ENCODE measurements at regions not wholly inside any gene's neighbourhood (a gene's known extent, or its start where the extent isn't known, plus 50 kb on each side); places are given as distances from the start of the nearest gene placed in this dataset.
"Not testable (repeated sequence)": the region's sequence is repeated elsewhere in the genome, so short reads cannot be mapped to it uniquely, and the experiment has no call there.

DNA sequence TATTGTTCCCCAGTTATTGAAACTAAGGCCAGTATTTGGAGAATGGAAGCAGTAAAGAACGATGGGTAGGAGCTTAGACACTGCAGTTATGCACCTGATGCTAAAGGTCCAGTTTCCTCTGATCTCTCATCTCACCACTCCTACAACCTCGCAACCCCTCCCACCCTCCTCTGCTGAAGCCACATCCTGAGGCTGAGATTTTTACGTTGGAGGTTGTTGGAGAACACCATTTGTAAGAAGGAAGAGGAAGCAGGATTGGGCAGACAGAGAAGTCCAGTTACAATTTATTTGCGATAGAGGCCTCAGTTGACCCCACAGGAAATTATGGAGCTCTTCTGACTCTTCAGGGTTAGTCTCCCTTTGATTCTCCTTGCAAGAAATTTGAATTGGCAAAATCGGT, 54.3 kb upstream of the NDUFV2 start:
- no peak for DNase-seq
- ChIA-PET POLR2A (no interaction called here), CTCF (no interaction called here)
- Histone ChIP-seq H3K36me3 (ENCODE audit: control insufficient read depth in 4 of 4, insufficient read depth in 4 of 4, low read length in 3 of 4) (no peaks in the 10 kb centered on the region), H3K9me3 (ENCODE audit: control extremely low read depth in 1 of 5, control insufficient read depth in 4 of 5, insufficient read depth in 2 of 5, low read depth in 1 of 5, low read length in 4 of 5) (peaks cover 0 to 22% (median 5%) of the 10 kb centered on the region in 5 experiments), H3K4me1 (ENCODE audit: control extremely low read depth in 1 of 4, control insufficient read depth in 4 of 4, insufficient read depth in 4 of 4, low read length in 3 of 4) (no peaks in the 10 kb centered on the region), H3K27me3 (replicated peaks in 2 of 5; ENCODE audit: control insufficient read depth in 4 of 5, insufficient read depth in 5 of 5, low read length in 4 of 5) (no peaks in the 10 kb centered on the region), H3K27ac (ENCODE audit: insufficient read depth in 1 of 2, low read depth in 1 of 2, low read length in 2 of 2, poor library complexity in 1 of 2, severe bottlenecking in 2 of 2) (no peak overlapping the region), H3K4me3 (ENCODE audit: control insufficient read depth in 1 of 7, extremely low read depth in 1 of 7, insufficient read depth in 4 of 7, low read depth in 2 of 7, low read length in 6 of 7) (no peak overlapping the region)
- 85% methylated on average over 2 of the region's 5 CpGs for WGBS (ENCODE audit: insufficient coverage)

DNA sequence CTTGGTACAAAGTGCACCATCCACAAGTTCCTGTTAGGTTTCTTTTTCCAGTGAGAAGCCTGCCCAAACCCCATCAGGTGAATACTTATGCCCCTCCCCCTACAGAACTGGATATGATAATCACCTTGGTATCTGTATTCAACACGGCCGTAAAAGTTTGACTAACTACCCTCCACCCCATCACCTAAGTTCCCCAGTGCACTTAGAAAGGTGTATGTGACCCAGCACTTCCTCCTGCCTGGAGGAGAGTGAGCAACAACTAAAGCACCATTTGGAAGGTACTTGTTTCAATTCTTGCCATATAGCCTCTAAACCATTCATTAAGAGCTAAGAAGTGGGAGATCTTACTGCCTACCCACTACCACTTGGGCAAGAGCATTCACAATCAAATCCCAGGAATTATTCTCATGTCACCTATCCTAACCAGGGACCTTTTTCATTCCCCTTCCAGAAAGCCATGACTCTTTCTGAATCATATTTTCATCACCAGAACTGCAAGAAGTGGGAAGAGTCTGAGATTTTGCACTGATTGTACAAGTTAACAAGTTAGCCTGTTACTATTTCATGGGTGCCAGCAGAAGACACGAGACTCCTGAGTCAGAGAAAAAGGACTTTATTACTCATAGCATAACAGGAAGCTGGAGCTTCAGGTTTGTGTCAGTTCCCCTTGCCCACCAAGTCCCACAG, 53.5 kb upstream of the NDUFV2 start:
- no peaks in the 10 kb centered on the region for H3K36me3 ChIP-seq (ENCODE audit: control insufficient read depth in 4 of 4, insufficient read depth in 4 of 4, low read length in 3 of 4)
- ChIA-PET CTCF (no interaction called here), POLR2A (no interaction called here)
- no peak overlapping the region for H3K27ac ChIP-seq (ENCODE audit: insufficient read depth in 1 of 2, low read depth in 1 of 2, low read length in 2 of 2, poor library complexity in 1 of 2, severe bottlenecking in 2 of 2)
- WGBS (ENCODE audit: insufficient coverage): 100% methylated on average over 1 of the region's 3 CpGs
- no peaks in the 10 kb centered on the region for H3K27me3 ChIP-seq (replicated peaks in 2 of 5; ENCODE audit: control insufficient read depth in 4 of 5, insufficient read depth in 5 of 5, low read length in 4 of 5)
- H3K4me3 ChIP-seq (ENCODE audit: control insufficient read depth in 1 of 7, extremely low read depth in 1 of 7, insufficient read depth in 4 of 7, low read depth in 2 of 7, low read length in 6 of 7): no peak overlapping the region
- peaks cover 0 to 25% (median 5%) of the 10 kb centered on the region in 5 experiments for H3K9me3 ChIP-seq (ENCODE audit: control extremely low read depth in 1 of 5, control insufficient read depth in 4 of 5, insufficient read depth in 2 of 5, low read depth in 1 of 5, low read length in 4 of 5)
- DNase-seq: no peak
- H3K4me1 ChIP-seq (ENCODE audit: control extremely low read depth in 1 of 4, control insufficient read depth in 4 of 4, insufficient read depth in 4 of 4, low read length in 3 of 4): no peaks in the 10 kb centered on the region

GRCh38 chr18:9049495-9049809, 53.0 kb upstream of the NDUFV2 start:
- peaks cover 0 to 25% (median 5%) of the 10 kb centered on the region in 5 experiments for H3K9me3 ChIP-seq (ENCODE audit: control extremely low read depth in 1 of 5, control insufficient read depth in 4 of 5, insufficient read depth in 2 of 5, low read depth in 1 of 5, low read length in 4 of 5)
- POLR2A ChIA-PET: no interaction called here
- DNase-seq: no peak
- no peak overlapping the region for H3K4me3 ChIP-seq (ENCODE audit: control insufficient read depth in 1 of 7, extremely low read depth in 1 of 7, insufficient read depth in 4 of 7, low read depth in 2 of 7, low read length in 6 of 7)
- CTCF ChIA-PET: interaction anchor here (1.2 kb wide), 1 partner anchor 354 kb away, joined by 3 read pairs; no protein-coding TSS in a partner anchor
- H3K4me1 ChIP-seq (ENCODE audit: control extremely low read depth in 1 of 4, control insufficient read depth in 4 of 4, insufficient read depth in 4 of 4, low read length in 3 of 4): no peaks in the 10 kb centered on the region
- H3K27me3 ChIP-seq (replicated peaks in 2 of 5; ENCODE audit: control insufficient read depth in 4 of 5, insufficient read depth in 5 of 5, low read length in 4 of 5): no peaks in the 10 kb centered on the region
- H3K36me3 ChIP-seq (ENCODE audit: control insufficient read depth in 4 of 4, insufficient read depth in 4 of 4, low read length in 3 of 4): no peaks in the 10 kb centered on the region
- no peak overlapping the region for H3K27ac ChIP-seq (ENCODE audit: insufficient read depth in 1 of 2, low read depth in 1 of 2, low read length in 2 of 2, poor library complexity in 1 of 2, severe bottlenecking in 2 of 2)

GRCh38 chr18:9050628-9051284, 51.7 kb upstream of the NDUFV2 start:
- H3K27ac ChIP-seq (ENCODE audit: insufficient read depth in 1 of 2, low read depth in 1 of 2, low read length in 2 of 2, poor library complexity in 1 of 2, severe bottlenecking in 2 of 2); H3K4me3 ChIP-seq (ENCODE audit: control insufficient read depth in 1 of 7, extremely low read depth in 1 of 7, insufficient read depth in 4 of 7, low read depth in 2 of 7, low read length in 6 of 7); POLR2A ChIA-PET; H3K27me3 ChIP-seq (replicated peaks in 2 of 5; ENCODE audit: control insufficient read depth in 4 of 5, insufficient read depth in 5 of 5, low read length in 4 of 5); DNase-seq; H3K36me3 ChIP-seq (ENCODE audit: control insufficient read depth in 4 of 4, insufficient read depth in 4 of 4, low read length in 3 of 4); H3K4me1 ChIP-seq (ENCODE audit: control extremely low read depth in 1 of 4, control insufficient read depth in 4 of 4, insufficient read depth in 4 of 4, low read length in 3 of 4): not testable (repeated sequence)
- CTCF ChIA-PET: interaction anchor here (1.2 kb wide), 1 partner anchor 355 kb away, joined by 3 read pairs; no protein-coding TSS in a partner anchor
- H3K9me3 ChIP-seq (ENCODE audit: control extremely low read depth in 1 of 5, control insufficient read depth in 4 of 5, insufficient read depth in 2 of 5, low read depth in 1 of 5, low read length in 4 of 5): peaks cover 0 to 25% (median 5%) of the 10 kb centered on the region in 5 experiments
- 100% methylated on average over 1 of the region's 1 CpG for WGBS (ENCODE audit: insufficient coverage)
